Hepatocyte (in vitro differentiated cells): ENCODE measurements at regions not wholly inside any gene's neighbourhood (a gene's known extent, or its start where the extent isn't known, plus 50 kb on each side); places are given as distances from the start of the nearest gene placed in this dataset.

ENCODE experiments used
- DNase-seq: peaks from one replicate; pipeline ENCODE4 v3.0.0-alpha.2; 2016; ENCODE audit warnings: low spot score
- H2AFZ ChIP-seq: fragments of 200-600 bp; sonication (generic); 2 replicates; pipeline ENCODE4 v1.6.0; 2016; ENCODE audit warnings: antibody characterized with exemption, mild to moderate bottlenecking
- H3K27ac ChIP-seq: fragments of 200-600 bp; sonication (generic); 2 replicates; pipeline ENCODE4 v1.5.1; 2016; ENCODE audit warnings: mild to moderate bottlenecking
- H3K27me3 ChIP-seq: fragments of 200-600 bp; sonication (generic); 2 replicates; pipeline ENCODE4 v1.6.1; 2016
- H3K36me3 ChIP-seq: fragments of 200-600 bp; sonication (generic); replicated peaks from 2 replicates; pipeline ENCODE4 v1.5.1; 2016; ENCODE audit warnings: low read depth; ENCODE audit not compliant: insufficient read depth
- H3K4me1 ChIP-seq: fragments of 200-600 bp; sonication (generic); 2 replicates; pipeline ENCODE4 v1.5.1; 2016; ENCODE audit warnings: mild to moderate bottlenecking, moderate library complexity; ENCODE audit not compliant: insufficient read depth
- H3K4me2 ChIP-seq: fragments of 200-600 bp; sonication (generic); 2 replicates; pipeline ENCODE4 v1.6.0; 2016
- H3K4me3 ChIP-seq: fragments of 200-600 bp; sonication (generic); 2 replicates; pipeline ENCODE4 v1.5.1; 2016; ENCODE audit warnings: mild to moderate bottlenecking
- H3K79me2 ChIP-seq: fragments of 200-600 bp; sonication (generic); 2 replicates; pipeline ENCODE4 v1.6.0; 2017; ENCODE audit warnings: mild to moderate bottlenecking
- H3K9me2 ChIP-seq: fragments of 200-600 bp; sonication (generic); replicated peaks from 2 replicates; pipeline ENCODE4 v1.6.0; 2017; ENCODE audit warnings: mild to moderate bottlenecking; ENCODE audit not compliant: insufficient read depth
- H3K9me3 ChIP-seq: fragments of 200-600 bp; sonication (generic); 2 replicates; pipeline ENCODE4 v1.5.1; 2016; ENCODE audit warnings: low read depth, mild to moderate bottlenecking
- H4K20me1 ChIP-seq: fragments of 200-600 bp; sonication (generic); 2 replicates; pipeline ENCODE4 v1.6.0; 2016; ENCODE audit warnings: mild to moderate bottlenecking; ENCODE audit not compliant: insufficient read depth, poor library complexity, severe bottlenecking
- EZH2 ChIP-seq: fragments of 200-600 bp; sonication (generic); IDR thresholded peaks from 2 replicates; pipeline ENCODE4 v1.6.1; 2016; ENCODE audit warnings: antibody characterized with exemption, mild to moderate bottlenecking, borderline replicate concordance
- EZH2phosphoT487 ChIP-seq: fragments of 200-600 bp; sonication (generic); IDR thresholded peaks from one replicate; pipeline ENCODE4 v1.6.1; 2018; ENCODE audit warnings: antibody characterized with exemption, mild to moderate bottlenecking, low read depth, moderate library complexity; ENCODE audit not compliant: unreplicated experiment, severe bottlenecking
- WGBS: methylation state at CpG from one replicate; pipeline ENCODE4 v1.1.6; 2016; ENCODE audit warnings: low lambda C conversion rate; ENCODE audit errors: missing lambda C conversion rate; 5-methylcytosine and 5-hydroxymethylcytosine counted together
- TF ChIP-seq, protein P1 (sequence below): fragments of 200-600 bp; sonication (generic); IDR thresholded peaks from 2 replicates; pipeline ENCODE4 v1.5.1; 2016; ENCODE audit warnings: antibody characterized with exemption, mild to moderate bottlenecking; ENCODE audit not compliant: poor library complexity

- no peak overlapping the region for H3K4me2 ChIP-seq
- H3K4me3 ChIP-seq: no peak overlapping the region
- no peaks in the 10 kb centered on the region for H3K36me3 ChIP-seq
- TF ChIP-seq, protein P1, sequence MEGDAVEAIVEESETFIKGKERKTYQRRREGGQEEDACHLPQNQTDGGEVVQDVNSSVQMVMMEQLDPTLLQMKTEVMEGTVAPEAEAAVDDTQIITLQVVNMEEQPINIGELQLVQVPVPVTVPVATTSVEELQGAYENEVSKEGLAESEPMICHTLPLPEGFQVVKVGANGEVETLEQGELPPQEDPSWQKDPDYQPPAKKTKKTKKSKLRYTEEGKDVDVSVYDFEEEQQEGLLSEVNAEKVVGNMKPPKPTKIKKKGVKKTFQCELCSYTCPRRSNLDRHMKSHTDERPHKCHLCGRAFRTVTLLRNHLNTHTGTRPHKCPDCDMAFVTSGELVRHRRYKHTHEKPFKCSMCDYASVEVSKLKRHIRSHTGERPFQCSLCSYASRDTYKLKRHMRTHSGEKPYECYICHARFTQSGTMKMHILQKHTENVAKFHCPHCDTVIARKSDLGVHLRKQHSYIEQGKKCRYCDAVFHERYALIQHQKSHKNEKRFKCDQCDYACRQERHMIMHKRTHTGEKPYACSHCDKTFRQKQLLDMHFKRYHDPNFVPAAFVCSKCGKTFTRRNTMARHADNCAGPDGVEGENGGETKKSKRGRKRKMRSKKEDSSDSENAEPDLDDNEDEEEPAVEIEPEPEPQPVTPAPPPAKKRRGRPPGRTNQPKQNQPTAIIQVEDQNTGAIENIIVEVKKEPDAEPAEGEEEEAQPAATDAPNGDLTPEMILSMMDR: no peak
- TF ChIP-seq EZH2phosphoT487 (no peak), EZH2 (no peak)
- H3K79me2 ChIP-seq: no peaks in the 10 kb centered on the region
- peak overlapping the region; percentile 42 for H3K27ac ChIP-seq
- H3K9me2 ChIP-seq: no peaks in the 10 kb centered on the region
- no peaks in the 10 kb centered on the region for H4K20me1 ChIP-seq
- no peaks in the 10 kb centered on the region for H3K27me3 ChIP-seq
- H3K4me1 ChIP-seq: no peaks in the 10 kb centered on the region
- no peak overlapping the region for H2AFZ ChIP-seq
- DNase-seq: no peak
- no peaks in the 10 kb centered on the region for H3K9me3 ChIP-seq
- 56% methylated on average over 4 of the region's 4 CpGs for WGBS
These were observed 588.0 kb downstream of the PRELID2 start for GRCh38 chr5:145246961-145247744.

- Histone ChIP-seq H3K36me3 (no peaks in the 10 kb centered on the region), H3K27me3 (no peaks in the 10 kb centered on the region), H3K9me3 (no peaks in the 10 kb centered on the region), H3K4me2 (no peak overlapping the region), H3K9me2 (no peaks in the 10 kb centered on the region), H3K79me2 (no peaks in the 10 kb centered on the region), H4K20me1 (no peaks in the 10 kb centered on the region), H3K4me3 (no peak overlapping the region), H2AFZ (no peak overlapping the region), H3K4me1 (no peaks in the 10 kb centered on the region), H3K27ac (no peak overlapping the region)
- 88% methylated on average over 2 of the region's 2 CpGs for WGBS
- TF ChIP-seq EZH2phosphoT487: no peak
- TF ChIP-seq, protein P1: no peak
- no peak for TF ChIP-seq EZH2
- no peak for DNase-seq
These were observed 588.8 kb downstream of the PRELID2 start for GRCh38 chr5:145246379-145246778.

GRCh38 chr5:145245354-145245753 is 589.8 kb downstream of the PRELID2 start:
- H3K9me3 ChIP-seq: no peaks in the 10 kb centered on the region
- no peaks in the 10 kb centered on the region for H3K36me3 ChIP-seq
- no peaks in the 10 kb centered on the region for H3K4me1 ChIP-seq
- H3K27me3 ChIP-seq: no peaks in the 10 kb centered on the region
- DNase-seq: no peak
- WGBS: 56% methylated on average over 5 of the region's 5 CpGs
- TF ChIP-seq, protein P1: no peak
- TF ChIP-seq EZH2 (no peak), EZH2phosphoT487 (no peak)
- no peak overlapping the region for H2AFZ ChIP-seq
- peak overlapping the region; percentile 0 for H3K4me2 ChIP-seq
- H3K4me3 ChIP-seq: no peak overlapping the region
- no peaks in the 10 kb centered on the region for H3K9me2 ChIP-seq
- H3K27ac ChIP-seq: no peak overlapping the region
- no peaks in the 10 kb centered on the region for H4K20me1 ChIP-seq
- no peaks in the 10 kb centered on the region for H3K79me2 ChIP-seq

DNA sequence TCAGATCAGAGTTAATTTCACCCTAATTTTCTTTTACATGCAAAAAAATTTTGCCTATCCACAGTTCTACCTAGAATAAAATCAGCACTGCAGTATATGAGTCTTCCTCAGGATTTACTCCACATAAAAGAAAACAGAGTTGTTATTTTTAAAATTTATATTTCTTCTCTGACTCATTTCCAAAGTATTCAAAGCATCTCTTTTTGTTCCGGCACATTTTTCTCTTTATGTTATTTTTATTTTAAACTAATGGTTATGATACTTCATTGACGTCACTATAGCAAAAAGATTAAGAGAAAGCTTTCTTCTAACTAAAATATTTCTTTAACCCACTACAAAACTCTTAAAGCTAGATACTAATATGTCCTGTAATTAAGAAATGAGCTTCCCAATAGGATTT is 590.4 kb downstream of the PRELID2 start:
- Histone ChIP-seq H3K9me3 (no peaks in the 10 kb centered on the region), H3K9me2 (no peaks in the 10 kb centered on the region), H3K4me3 (no peak overlapping the region), H3K4me1 (no peaks in the 10 kb centered on the region), H4K20me1 (no peaks in the 10 kb centered on the region), H3K27ac (no peak overlapping the region), H3K36me3 (no peaks in the 10 kb centered on the region), H3K27me3 (no peaks in the 10 kb centered on the region), H3K79me2 (no peaks in the 10 kb centered on the region), H2AFZ (no peak overlapping the region), H3K4me2 (peak overlapping the region; percentile 0)
- no peak for TF ChIP-seq EZH2
- TF ChIP-seq EZH2phosphoT487: no peak
- TF ChIP-seq, protein P1: no peak
- no peak for DNase-seq
- WGBS: 75% methylated on average over 2 of the region's 2 CpGs
